Muscle layer of duodenum (tissue), 2 donors: ENCODE measurements at regions not wholly inside any gene's neighbourhood (a gene's known extent, or its start where the extent isn't known, plus 50 kb on each side); places are given as distances from the start of the nearest gene placed in this dataset.

Source experiments
- H3K27ac ChIP-seq: one replicate; pipeline ENCODE4 v1.7.0; 2013; ENCODE audit warnings: mild to moderate bottlenecking, low read length
- H3K27me3 ChIP-seq: one replicate; pipeline ENCODE4 v1.7.0; 2013; ENCODE audit warnings: low read depth, mild to moderate bottlenecking, control low read depth, low read length
- H3K36me3 ChIP-seq, 2 donors: one replicate each; pipeline ENCODE4 v1.7.0; 2013; ENCODE audit warnings: low read length in 2 of 2, control low read depth in 1 of 2, mild to moderate bottlenecking in 1 of 2; ENCODE audit not compliant: insufficient read depth in 2 of 2, control insufficient read depth in 1 of 2
- H3K4me1 ChIP-seq, 2 donors: one replicate each; pipeline ENCODE4 v1.7.0; 2013; ENCODE audit warnings: low read length in 2 of 2, mild to moderate bottlenecking in 2 of 2, control low read depth in 1 of 2, moderate library complexity in 1 of 2; ENCODE audit not compliant: insufficient read depth in 2 of 2, control insufficient read depth in 1 of 2
- H3K4me3 ChIP-seq, 2 donors: one replicate each; pipeline ENCODE4 v1.7.0; 2013; ENCODE audit warnings: low read length in 2 of 2, low read depth in 1 of 2, mild to moderate bottlenecking in 1 of 2
- H3K9me3 ChIP-seq, 2 donors: one replicate each; pipeline ENCODE4 v1.7.0; 2013; ENCODE audit warnings: low read length in 2 of 2, control low read depth in 1 of 2, mild to moderate bottlenecking in 1 of 2; ENCODE audit not compliant: control insufficient read depth in 1 of 2
- donor health status: healthy.

GRCh38 chr15:93895976-93896770 lies 335.2 kb upstream of the MCTP2 start:
- no peaks in the 10 kb centered on the region for H3K27me3 ChIP-seq
- no peaks in the 10 kb centered on the region for H3K4me1 ChIP-seq
- no peak overlapping the region for H3K27ac ChIP-seq
- H3K4me3 ChIP-seq = no peak overlapping the region
- H3K36me3 ChIP-seq = no peaks in the 10 kb centered on the region
- no peaks in the 10 kb centered on the region for H3K9me3 ChIP-seq

- no peaks in the 10 kb centered on the region for H3K27me3 ChIP-seq
- H3K27ac ChIP-seq = no peak overlapping the region
- no peaks in the 10 kb centered on the region for H3K36me3 ChIP-seq
- no peak overlapping the region for H3K4me3 ChIP-seq
- H3K9me3 ChIP-seq = no peaks in the 10 kb centered on the region
- no peaks in the 10 kb centered on the region for H3K4me1 ChIP-seq
These were observed 336.8 kb upstream of the MCTP2 start for GRCh38 chr15:93894438-93895036.

- Histone ChIP-seq H3K36me3 (no peaks in the 10 kb centered on the region), H3K4me1 (no peaks in the 10 kb centered on the region), H3K9me3 (no peaks in the 10 kb centered on the region), H3K27me3 (no peaks in the 10 kb centered on the region), H3K27ac (no peak overlapping the region), H3K4me3 (no peak overlapping the region)
These were observed 344.2 kb upstream of the MCTP2 start for GRCh38 chr15:93887151-93887550.

- Histone ChIP-seq H3K27ac (no peak overlapping the region), H3K36me3 (no peaks in the 10 kb centered on the region), H3K4me1 (no peaks in the 10 kb centered on the region), H3K9me3 (no peaks in the 10 kb centered on the region), H3K4me3 (no peak overlapping the region), H3K27me3 (no peaks in the 10 kb centered on the region)
These were observed 348.6 kb upstream of the MCTP2 start for GRCh38 chr15:93882779-93883178.

- H3K27me3 ChIP-seq = no peaks in the 10 kb centered on the region
- H3K9me3 ChIP-seq = no peaks in the 10 kb centered on the region
- no peak overlapping the region for H3K4me3 ChIP-seq
- no peaks in the 10 kb centered on the region for H3K36me3 ChIP-seq
- no peak overlapping the region for H3K27ac ChIP-seq
- no peaks in the 10 kb centered on the region for H3K4me1 ChIP-seq
These were observed 349.2 kb upstream of the MCTP2 start for GRCh38 chr15:93882141-93882540.

- H3K4me1 ChIP-seq = no peaks in the 10 kb centered on the region
- H3K27ac ChIP-seq = no peak overlapping the region
- no peaks in the 10 kb centered on the region for H3K27me3 ChIP-seq
- H3K4me3 ChIP-seq = no peak overlapping the region
- H3K36me3 ChIP-seq = no peaks in the 10 kb centered on the region
- H3K9me3 ChIP-seq = no peaks in the 10 kb centered on the region
These were observed 350.1 kb upstream of the MCTP2 start for GRCh38 chr15:93881310-93881709.

GRCh38 chr15:93880358-93880757 lies 351.0 kb upstream of the MCTP2 start:
- no peaks in the 10 kb centered on the region for H3K9me3 ChIP-seq

GRCh38 chr15:93870583-93870982 lies 360.8 kb upstream of the MCTP2 start:
- H3K27ac ChIP-seq = no peak overlapping the region
- no peaks in the 10 kb centered on the region for H3K9me3 ChIP-seq
- no peaks in the 10 kb centered on the region for H3K27me3 ChIP-seq
- no peak overlapping the region for H3K4me3 ChIP-seq
- H3K4me1 ChIP-seq = no peaks in the 10 kb centered on the region
- H3K36me3 ChIP-seq = no peaks in the 10 kb centered on the region

More at GRCh38 chr15:93880358-93880757, 351.0 kb upstream of the MCTP2 start:
- no peaks in the 10 kb centered on the region for H3K36me3 ChIP-seq
- H3K4me3 ChIP-seq = no peak overlapping the region
- no peaks in the 10 kb centered on the region for H3K27me3 ChIP-seq
- H3K4me1 ChIP-seq = no peaks in the 10 kb centered on the region
- no peak overlapping the region for H3K27ac ChIP-seq

GRCh38 chr15:93866948-93867347 lies 364.4 kb upstream of the MCTP2 start:
- H3K4me1 ChIP-seq = no peaks in the 10 kb centered on the region
- no peaks in the 10 kb centered on the region for H3K9me3 ChIP-seq
- no peak overlapping the region for H3K4me3 ChIP-seq
- no peaks in the 10 kb centered on the region for H3K27me3 ChIP-seq
- H3K36me3 ChIP-seq = no peaks in the 10 kb centered on the region
- no peak overlapping the region for H3K27ac ChIP-seq

GRCh38 chr15:93866476-93866875 lies 364.9 kb upstream of the MCTP2 start:
- Histone ChIP-seq H3K36me3 (no peaks in the 10 kb centered on the region), H3K4me3 (no peak overlapping the region), H3K4me1 (no peaks in the 10 kb centered on the region), H3K27me3 (no peaks in the 10 kb centered on the region), H3K9me3 (no peaks in the 10 kb centered on the region), H3K27ac (no peak overlapping the region)

GRCh38 chr15:93865586-93865985 lies 365.8 kb upstream of the MCTP2 start:
- no peak overlapping the region for H3K27ac ChIP-seq
- no peaks in the 10 kb centered on the region for H3K36me3 ChIP-seq
- no peaks in the 10 kb centered on the region for H3K4me1 ChIP-seq
- H3K4me3 ChIP-seq = no peak overlapping the region
- no peaks in the 10 kb centered on the region for H3K9me3 ChIP-seq
- H3K27me3 ChIP-seq = no peaks in the 10 kb centered on the region

GRCh38 chr15:93862791-93863190 lies 368.6 kb upstream of the MCTP2 start:
- Histone ChIP-seq H3K4me1 (no peaks in the 10 kb centered on the region), H3K4me3 (peak overlapping the region in 1 of 2 donors; percentile 27), H3K27ac (peak overlapping the region; percentile 16)

More at GRCh38 chr15:93862791-93863190, 368.6 kb upstream of the MCTP2 start:
- Histone ChIP-seq H3K27me3 (no peaks in the 10 kb centered on the region), H3K36me3 (no peaks in the 10 kb centered on the region), H3K9me3 (no peaks in the 10 kb centered on the region)
